CD4-positive, alpha-beta memory T cell (primary cell): ENCODE measurements at regions not wholly inside any gene's neighbourhood (a gene's known extent, or its start where the extent isn't known, plus 50 kb on each side); places are given as distances from the start of the nearest gene placed in this dataset.

ENCODE experiments used
- CTCF ChIA-PET: fragments of 350-600 bp; sonication (Branson Sonifier 250); formaldehyde crosslinking; loops from one replicate; lab custom pipeline; 2021; ENCODE audit warnings: inconsistent platforms; ENCODE audit not compliant: partially characterized antibody; lab: Charles Lee
- POLR2A ChIA-PET: fragments of 350-600 bp; sonication (Branson Sonifier 250); formaldehyde crosslinking; loops from one replicate; lab custom pipeline; 2021; ENCODE audit not compliant: partially characterized antibody; lab: Charles Lee
- DNase-seq, 5 donors: peaks; one replicate each; pipeline versions ENCODE4 v3.0.0 to v3.0.0-alpha.2; 2020 to 2022; ENCODE audit warnings: mixed read lengths in 1 of 5
- H3K27ac ChIP-seq: one replicate; pipeline ENCODE4 v1.7.0; 2013; ENCODE audit warnings: low read depth, low read length
- H3K27me3 ChIP-seq: 2 replicates; pipeline ENCODE4 v1.7.0; 2013; ENCODE audit warnings: mild to moderate bottlenecking, low read length, moderate library complexity; ENCODE audit not compliant: insufficient read depth
- H3K36me3 ChIP-seq: 2 replicates; pipeline ENCODE4 v1.7.0; 2013; ENCODE audit warnings: mild to moderate bottlenecking, low read length, moderate library complexity; ENCODE audit not compliant: insufficient read depth
- H3K4me1 ChIP-seq: 2 replicates; pipeline ENCODE4 v1.7.0; 2013; ENCODE audit warnings: mild to moderate bottlenecking, low read length, moderate library complexity; ENCODE audit not compliant: insufficient read depth
- H3K4me3 ChIP-seq, 2 donors: one replicate each; pipeline ENCODE4 v1.7.0; 2013; ENCODE audit warnings: low read length in 2 of 2, mild to moderate bottlenecking in 1 of 2
- H3K9me3 ChIP-seq, 2 donors: one replicate each; pipeline ENCODE4 v1.7.0; 2013; ENCODE audit warnings: low read length in 2 of 2, control low read depth in 1 of 2; ENCODE audit not compliant: control insufficient read depth in 1 of 2
- H3K27ac Mint-ChIP-seq, 7 donors: one replicate each; pipeline ENCODE4 v1.8.0; 2020 to 2021; ENCODE audit warnings: mixed read lengths in 7 of 7, mild to moderate bottlenecking in 6 of 7, inconsistent platforms in 3 of 7, moderate library complexity in 3 of 7
- H3K27me3 Mint-ChIP-seq, 2 donors: one replicate each; pipeline ENCODE4 v1.8.0; 2020 to 2021; ENCODE audit warnings: mixed read lengths in 2 of 2
- H3K36me3 Mint-ChIP-seq, 2 donors: one replicate each; pipeline ENCODE4 v1.8.0; 2020 to 2021; ENCODE audit warnings: mixed read lengths in 2 of 2, inconsistent platforms in 1 of 2, mild to moderate bottlenecking in 1 of 2
- H3K4me1 Mint-ChIP-seq, 4 donors: one replicate each; pipeline ENCODE4 v1.8.0; 2020 to 2021; ENCODE audit warnings: mixed read lengths in 4 of 4, mild to moderate bottlenecking in 1 of 4
- H3K4me3 Mint-ChIP-seq, 8 donors: one replicate each; pipeline ENCODE4 v1.8.0; 2020 to 2021; ENCODE audit warnings: mixed read lengths in 8 of 8, mild to moderate bottlenecking in 7 of 8, moderate library complexity in 6 of 8, inconsistent platforms in 3 of 8
- H3K9me3 Mint-ChIP-seq, 8 donors: one replicate each; pipeline ENCODE4 v1.8.0; 2020 to 2021; ENCODE audit warnings: mixed read lengths in 8 of 8, mild to moderate bottlenecking in 5 of 8, inconsistent platforms in 3 of 8, moderate library complexity in 1 of 8
- intact Hi-C: fragments of 100-400 bp; cut with micrococcal nuclease; formaldehyde crosslinking; loops from one replicate; pipeline ENCODE4 v1.15.1; 2023

GRCh38 chr16:72373201-72373600, 201.2 kb upstream of the PMFBP1 start:
- H3K9me3 Mint-ChIP-seq, result peaks cover 0 to 2% (median 0%) of the 10 kb centered on the region in 8 donors
- no peak overlapping the region for H3K27ac ChIP-seq
- no peaks in the 10 kb centered on the region for H3K27me3 Mint-ChIP-seq
- intact Hi-C loops, result no loop called here
- H3K36me3 ChIP-seq, result no peaks in the 10 kb centered on the region
- no peaks in the 10 kb centered on the region for H3K4me1 Mint-ChIP-seq
- POLR2A ChIA-PET, result no interaction called here
- H3K27ac Mint-ChIP-seq, result no peak overlapping the region
- no peak overlapping the region for H3K4me3 ChIP-seq
- H3K36me3 Mint-ChIP-seq, result no peaks in the 10 kb centered on the region
- H3K27me3 ChIP-seq, result no peaks in the 10 kb centered on the region
- H3K4me3 Mint-ChIP-seq, result no peak overlapping the region
- no peaks in the 10 kb centered on the region for H3K9me3 ChIP-seq
- no peaks in the 10 kb centered on the region for H3K4me1 ChIP-seq
- DNase-seq, result no peak
- CTCF ChIA-PET, result interaction anchor here (1.7 kb wide), 1 partner anchor 27 kb away, joined by 3 read pairs; no protein-coding TSS in a partner anchor

GRCh38 chr16:72372087-72373045, 200.4 kb upstream of the PMFBP1 start:
- intact Hi-C loops, result no loop called here
- no peak overlapping the region for H3K4me3 ChIP-seq
- POLR2A ChIA-PET, result no interaction called here
- no peaks in the 10 kb centered on the region for H3K27me3 Mint-ChIP-seq
- no peak overlapping the region for H3K27ac ChIP-seq
- H3K4me1 Mint-ChIP-seq, result no peaks in the 10 kb centered on the region
- H3K27me3 ChIP-seq, result no peaks in the 10 kb centered on the region
- no peaks in the 10 kb centered on the region for H3K9me3 ChIP-seq
- no peak overlapping the region for H3K4me3 Mint-ChIP-seq
- no peaks in the 10 kb centered on the region for H3K4me1 ChIP-seq
- CTCF ChIA-PET, result interaction anchor here (1.7 kb wide), 1 partner anchor 28 kb away, joined by 3 read pairs; no protein-coding TSS in a partner anchor
- no peaks in the 10 kb centered on the region for H3K36me3 ChIP-seq
- H3K27ac Mint-ChIP-seq, result no peak overlapping the region
- peaks cover 0 to 6% (median 4%) of the 10 kb centered on the region in 8 donors for H3K9me3 Mint-ChIP-seq
- DNase-seq, result no peak
- no peaks in the 10 kb centered on the region for H3K36me3 Mint-ChIP-seq

GRCh38 chr16:72371307-72372086, 199.5 kb upstream of the PMFBP1 start:
- intact Hi-C loops, result no loop called here
- peaks cover 0 to 11% (median 6%) of the 10 kb centered on the region in 8 donors for H3K9me3 Mint-ChIP-seq
- H3K4me3 Mint-ChIP-seq, result no peak overlapping the region
- H3K36me3 ChIP-seq, result no peaks in the 10 kb centered on the region
- H3K27me3 Mint-ChIP-seq, result no peaks in the 10 kb centered on the region
- POLR2A ChIA-PET, result no interaction called here
- no peak overlapping the region for H3K27ac Mint-ChIP-seq
- H3K9me3 ChIP-seq, result no peaks in the 10 kb centered on the region
- no peaks in the 10 kb centered on the region for H3K4me1 ChIP-seq
- no peak overlapping the region for H3K4me3 ChIP-seq
- H3K4me1 Mint-ChIP-seq, result no peaks in the 10 kb centered on the region
- CTCF ChIA-PET, result interaction anchor here (1.7 kb wide), 1 partner anchor 29 kb away, joined by 3 read pairs; no protein-coding TSS in a partner anchor
- H3K27ac ChIP-seq, result no peak overlapping the region
- no peaks in the 10 kb centered on the region for H3K27me3 ChIP-seq
- DNase-seq, result no peak
- H3K36me3 Mint-ChIP-seq, result no peaks in the 10 kb centered on the region

- Histone ChIP-seq H3K4me3 (no peak overlapping the region), H3K4me1 (no peaks in the 10 kb centered on the region), H3K9me3 (no peaks in the 10 kb centered on the region), H3K36me3 (no peaks in the 10 kb centered on the region), H3K27ac (no peak overlapping the region), H3K27me3 (no peaks in the 10 kb centered on the region)
- DNase-seq, result no peak
- no peak overlapping the region for H3K4me3 Mint-ChIP-seq
- peaks cover 2 to 15% (median 6%) of the 10 kb centered on the region in 8 donors for H3K9me3 Mint-ChIP-seq
- no peaks in the 10 kb centered on the region for H3K4me1 Mint-ChIP-seq
- no peaks in the 10 kb centered on the region for H3K36me3 Mint-ChIP-seq
- no peak overlapping the region for H3K27ac Mint-ChIP-seq
- CTCF ChIA-PET, result no interaction called here
- no peaks in the 10 kb centered on the region for H3K27me3 Mint-ChIP-seq
- intact Hi-C loops, result no loop called here
- POLR2A ChIA-PET, result no interaction called here
Observed at GRCh38 chr16:72369274-72369673, 197.3 kb upstream of the PMFBP1 start.

- no peak for DNase-seq
Observed at GRCh38 chr16:72367851-72368250, 195.9 kb upstream of the PMFBP1 start.

GRCh38 chr16:72362973-72363372, 191.0 kb upstream of the PMFBP1 start:
- no peaks in the 10 kb centered on the region for H3K36me3 ChIP-seq
- no peak overlapping the region for H3K4me3 ChIP-seq
- intact Hi-C loops, result no loop called here
- H3K9me3 ChIP-seq, result no peaks in the 10 kb centered on the region
- H3K4me1 Mint-ChIP-seq, result no peaks in the 10 kb centered on the region
- H3K27ac ChIP-seq, result no peak overlapping the region
- H3K4me1 ChIP-seq, result no peaks in the 10 kb centered on the region
- POLR2A ChIA-PET, result no interaction called here
- no peak overlapping the region for H3K4me3 Mint-ChIP-seq
- DNase-seq, result no peak
- H3K9me3 Mint-ChIP-seq, result peaks cover 0 to 15% (median 6%) of the 10 kb centered on the region in 8 donors
- no peaks in the 10 kb centered on the region for H3K27me3 ChIP-seq
- CTCF ChIA-PET, result no interaction called here
- H3K27ac Mint-ChIP-seq, result no peak overlapping the region
- H3K27me3 Mint-ChIP-seq, result no peaks in the 10 kb centered on the region
- H3K36me3 Mint-ChIP-seq, result no peaks in the 10 kb centered on the region

More at GRCh38 chr16:72367851-72368250, 195.9 kb upstream of the PMFBP1 start:
- no peaks in the 10 kb centered on the region for H3K4me1 Mint-ChIP-seq
- H3K4me3 Mint-ChIP-seq, result no peak overlapping the region
- intact Hi-C loops, result no loop called here
- Histone ChIP-seq H3K4me3 (no peak overlapping the region), H3K4me1 (no peaks in the 10 kb centered on the region), H3K9me3 (no peaks in the 10 kb centered on the region), H3K27ac (no peak overlapping the region), H3K36me3 (no peaks in the 10 kb centered on the region), H3K27me3 (no peaks in the 10 kb centered on the region)
- no peaks in the 10 kb centered on the region for H3K27me3 Mint-ChIP-seq
- ChIA-PET POLR2A (no interaction called here), CTCF (interaction anchor here (0.8 kb wide), 1 partner anchor 33 kb away, joined by 3 read pairs; no protein-coding TSS in a partner anchor)
- no peaks in the 10 kb centered on the region for H3K36me3 Mint-ChIP-seq
- peaks cover 2 to 15% (median 6%) of the 10 kb centered on the region in 8 donors for H3K9me3 Mint-ChIP-seq
- H3K27ac Mint-ChIP-seq, result no peak overlapping the region

- Histone ChIP-seq H3K27me3 (no peaks in the 10 kb centered on the region), H3K36me3 (no peaks in the 10 kb centered on the region), H3K4me3 (no peak overlapping the region), H3K4me1 (no peaks in the 10 kb centered on the region), H3K27ac (no peak overlapping the region), H3K9me3 (no peaks in the 10 kb centered on the region)
- CTCF ChIA-PET, result no interaction called here
- no peak overlapping the region for H3K4me3 Mint-ChIP-seq
- H3K36me3 Mint-ChIP-seq, result no peaks in the 10 kb centered on the region
- H3K27ac Mint-ChIP-seq, result no peak overlapping the region
- peaks cover 0 to 10% (median 4%) of the 10 kb centered on the region in 8 donors for H3K9me3 Mint-ChIP-seq
- no peaks in the 10 kb centered on the region for H3K27me3 Mint-ChIP-seq
- no peaks in the 10 kb centered on the region for H3K4me1 Mint-ChIP-seq
- DNase-seq, result no peak
- POLR2A ChIA-PET, result no interaction called here
- intact Hi-C loops, result no loop called here
Observed at GRCh38 chr16:72362476-72362875, 190.5 kb upstream of the PMFBP1 start.
